Caco-2 (cell line): ENCODE measurements at regions not wholly inside any gene's neighbourhood (a gene's known extent, or its start where the extent isn't known, plus 50 kb on each side); places are given as distances from the start of the nearest gene placed in this dataset.
"Not testable (repeated sequence)": the region's sequence is repeated elsewhere in the genome, so short reads cannot be mapped to it uniquely, and the experiment has no call there.

Experiments
- BruUV-seq: library from RNA; stranded (reverse); fragments of 400-500 nt; replicated peaks from 2 replicates; lab custom pipeline; 2021; lab: Mats Ljungman, UMichigan
- CTCF ChIA-PET: fragments of 300-600 bp; sonication (Branson Sonifier 250); formaldehyde crosslinking; loops from one replicate; lab custom pipeline; 2022; ENCODE audit warnings: antibody characterized with exemption; lab: Charles Lee
- POLR2A ChIA-PET: fragments of 300-600 bp; sonication (Branson Sonifier 250); formaldehyde crosslinking; loops from one replicate; lab custom pipeline; 2022; ENCODE audit warnings: antibody characterized with exemption; lab: Charles Lee
- DNase-seq, 2 experiments: peaks; one replicate each; pipeline versions ENCODE4 v3.0.0 to v3.0.0-alpha.2; 2020 to 2022
- H3K27me3 ChIP-seq: replicated peaks from 2 replicates; pipeline ENCODE4 v1.6.0; 2011; ENCODE audit warnings: low read length; ENCODE audit not compliant: control insufficient read depth, insufficient read depth
- H3K36me3 ChIP-seq: 2 replicates; pipeline ENCODE4 v1.5.1; 2011; ENCODE audit warnings: low read length; ENCODE audit not compliant: control insufficient read depth, insufficient read depth
- H3K4me1 ChIP-seq: fragments of 250-450 bp; sonication (Bioruptor Pico); 2 replicates; pipeline ENCODE4 v1.5.1; 2020; ENCODE audit warnings: mild to moderate bottlenecking
- H3K4me3 ChIP-seq: 2 replicates; pipeline ENCODE4 v1.5.1; 2011; ENCODE audit warnings: low read depth, mild to moderate bottlenecking, control low read depth, low read length
- H3K9me3 ChIP-seq: fragments of 250-450 bp; sonication (Bioruptor Pico); 2 replicates; pipeline ENCODE4 v1.5.1; 2020; ENCODE audit warnings: mild to moderate bottlenecking, moderate library complexity
- H3K27ac Mint-ChIP-seq: one replicate; pipeline ENCODE4 v1.8.0; 2022; ENCODE audit warnings: mixed read lengths; ENCODE audit not compliant: unreplicated experiment
- H3K27me3 Mint-ChIP-seq: one replicate; pipeline ENCODE4 v1.8.0; 2022; ENCODE audit warnings: mixed read lengths; ENCODE audit not compliant: insufficient read depth, unreplicated experiment
- H3K36me3 Mint-ChIP-seq: one replicate; pipeline ENCODE4 v1.8.0; 2022; ENCODE audit warnings: mild to moderate bottlenecking, mixed read lengths; ENCODE audit not compliant: insufficient read depth, unreplicated experiment
- H3K4me1 Mint-ChIP-seq: one replicate; pipeline ENCODE4 v1.8.0; 2022; ENCODE audit warnings: low read depth, mixed read lengths; ENCODE audit not compliant: unreplicated experiment
- H3K4me3 Mint-ChIP-seq: one replicate; pipeline ENCODE4 v1.8.0; 2022; ENCODE audit warnings: mild to moderate bottlenecking, moderate library complexity, mixed read lengths; ENCODE audit not compliant: unreplicated experiment
- H3K9me3 Mint-ChIP-seq: one replicate; pipeline ENCODE4 v1.8.0; 2022; ENCODE audit warnings: mixed read lengths; ENCODE audit not compliant: unreplicated experiment
- intact Hi-C: fragments of 100-400 bp; cut with micrococcal nuclease; formaldehyde crosslinking; loops from one replicate; pipeline ENCODE4 v1.10.0; 2022; ENCODE audit not compliant: unreplicated experiment
- TF ChIP-seq, protein P1 (sequence below), 2 experiments: fragments of 200-600 bp in 1 of 2; IDR thresholded peaks; 1 replicate in 1 of 2; 2 replicates in 1 of 2; pipeline versions ENCODE4 v1.5.1 to v1.8.0; 2011 to 2022; ENCODE audit warnings: antibody characterized with exemption in 1 of 2, control low read depth in 1 of 2, inconsistent platforms in 1 of 2, low read depth in 1 of 2, low read length in 1 of 2, mild to moderate bottlenecking in 1 of 2, moderate library complexity in 1 of 2; ENCODE audit not compliant: insufficient read depth in 1 of 2, severe bottlenecking in 1 of 2, unreplicated experiment in 1 of 2

- CTCF ChIA-PET: no interaction called here
- intact Hi-C loops: no loop called here
- no peaks in the 10 kb centered on the region for H3K9me3 ChIP-seq
- H3K27ac Mint-ChIP-seq: no peak overlapping the region
- no peaks in the 10 kb centered on the region for H3K9me3 Mint-ChIP-seq
- no peak overlapping the region for H3K4me3 Mint-ChIP-seq
- POLR2A ChIA-PET: no interaction called here
- BruUV-seq: no TSS peak
- peaks cover 4% of the 10 kb centered on the region for H3K27me3 Mint-ChIP-seq
- H3K36me3 Mint-ChIP-seq: no peaks in the 10 kb centered on the region
- H3K36me3 ChIP-seq: no peaks in the 10 kb centered on the region
- H3K4me1 ChIP-seq: no peaks in the 10 kb centered on the region
- TF ChIP-seq, protein P1, sequence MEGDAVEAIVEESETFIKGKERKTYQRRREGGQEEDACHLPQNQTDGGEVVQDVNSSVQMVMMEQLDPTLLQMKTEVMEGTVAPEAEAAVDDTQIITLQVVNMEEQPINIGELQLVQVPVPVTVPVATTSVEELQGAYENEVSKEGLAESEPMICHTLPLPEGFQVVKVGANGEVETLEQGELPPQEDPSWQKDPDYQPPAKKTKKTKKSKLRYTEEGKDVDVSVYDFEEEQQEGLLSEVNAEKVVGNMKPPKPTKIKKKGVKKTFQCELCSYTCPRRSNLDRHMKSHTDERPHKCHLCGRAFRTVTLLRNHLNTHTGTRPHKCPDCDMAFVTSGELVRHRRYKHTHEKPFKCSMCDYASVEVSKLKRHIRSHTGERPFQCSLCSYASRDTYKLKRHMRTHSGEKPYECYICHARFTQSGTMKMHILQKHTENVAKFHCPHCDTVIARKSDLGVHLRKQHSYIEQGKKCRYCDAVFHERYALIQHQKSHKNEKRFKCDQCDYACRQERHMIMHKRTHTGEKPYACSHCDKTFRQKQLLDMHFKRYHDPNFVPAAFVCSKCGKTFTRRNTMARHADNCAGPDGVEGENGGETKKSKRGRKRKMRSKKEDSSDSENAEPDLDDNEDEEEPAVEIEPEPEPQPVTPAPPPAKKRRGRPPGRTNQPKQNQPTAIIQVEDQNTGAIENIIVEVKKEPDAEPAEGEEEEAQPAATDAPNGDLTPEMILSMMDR (IDR thresholded peaks at IDR 0.05; ENCODE audit: insufficient read depth in 1 of 2, low read depth in 1 of 2, low read length in 1 of 2, severe bottlenecking in 1 of 2, unreplicated experiment in 1 of 2): no peak
- no peaks in the 10 kb centered on the region for H3K27me3 ChIP-seq
- H3K4me1 Mint-ChIP-seq: no peaks in the 10 kb centered on the region
- H3K4me3 ChIP-seq: no peak overlapping the region
- no peak for DNase-seq
Measured at GRCh38 chr9:22829236-22829635, 382.6 kb downstream of the DMRTA1 start.

DNA sequence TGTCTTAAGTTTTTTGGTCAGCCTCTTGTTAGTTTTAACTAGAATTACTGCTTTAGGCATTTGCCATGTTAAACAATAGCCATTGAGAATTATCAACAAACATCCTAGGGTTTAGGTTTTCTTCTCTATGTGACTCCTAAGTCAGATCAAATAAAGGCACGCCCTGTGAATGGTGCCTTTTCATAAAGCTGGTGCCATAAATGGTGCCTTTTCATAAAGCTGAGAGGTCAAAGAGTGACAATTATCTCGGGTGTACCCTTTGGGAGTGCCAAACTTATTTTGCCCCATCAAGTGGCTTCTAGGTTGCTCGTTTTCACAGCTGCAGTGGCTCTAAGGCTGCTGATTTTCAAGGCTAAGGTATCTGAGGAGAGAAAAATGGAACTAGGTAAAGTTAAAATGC, 391.6 kb downstream of the DMRTA1 start:
- H3K4me3 Mint-ChIP-seq: no peak overlapping the region
- POLR2A ChIA-PET: no interaction called here
- no peaks in the 10 kb centered on the region for H3K27me3 ChIP-seq
- H3K27me3 Mint-ChIP-seq: no peaks in the 10 kb centered on the region
- no peaks in the 10 kb centered on the region for H3K4me1 Mint-ChIP-seq
- no peaks in the 10 kb centered on the region for H3K4me1 ChIP-seq
- no peaks in the 10 kb centered on the region for H3K9me3 ChIP-seq
- intact Hi-C loops: no loop called here
- BruUV-seq: no TSS peak
- no peaks in the 10 kb centered on the region for H3K36me3 ChIP-seq
- TF ChIP-seq, protein P1 (IDR thresholded peaks at IDR 0.05; ENCODE audit: insufficient read depth in 1 of 2, low read depth in 1 of 2, low read length in 1 of 2, severe bottlenecking in 1 of 2, unreplicated experiment in 1 of 2): no peak
- H3K27ac Mint-ChIP-seq: no peak overlapping the region
- no peak for DNase-seq
- CTCF ChIA-PET: no interaction called here
- no peak overlapping the region for H3K4me3 ChIP-seq
- H3K36me3 Mint-ChIP-seq: no peaks in the 10 kb centered on the region
- peaks cover under 1% of the 10 kb centered on the region for H3K9me3 Mint-ChIP-seq

DNA sequence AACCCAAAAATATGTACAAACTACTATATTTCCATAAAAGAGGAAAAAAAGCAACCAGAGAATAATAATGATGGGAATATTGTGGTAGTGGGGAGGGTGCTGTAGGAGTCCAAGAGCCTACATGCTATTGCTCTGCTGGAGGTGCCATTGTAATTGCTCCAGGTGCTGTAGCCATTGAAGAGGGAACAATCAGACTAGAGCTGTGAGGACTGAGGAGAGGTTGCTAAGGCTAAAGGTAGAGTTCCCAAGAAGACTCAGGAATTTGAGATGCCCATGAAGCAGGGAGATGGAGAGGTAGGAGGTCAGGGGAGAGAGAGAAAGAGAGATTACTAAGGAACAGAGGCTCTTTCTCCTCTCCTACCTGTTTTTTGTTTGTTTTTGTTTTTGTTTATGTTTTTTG, 394.0 kb downstream of the DMRTA1 start:
- Histone ChIP-seq H3K27me3 (no peaks in the 10 kb centered on the region), H3K4me3 (no peak overlapping the region), H3K4me1 (no peaks in the 10 kb centered on the region), H3K36me3 (no peaks in the 10 kb centered on the region), H3K9me3 (no peaks in the 10 kb centered on the region)
- no peaks in the 10 kb centered on the region for H3K27me3 Mint-ChIP-seq
- CTCF ChIA-PET: no interaction called here
- intact Hi-C loops: no loop called here
- no peaks in the 10 kb centered on the region for H3K36me3 Mint-ChIP-seq
- BruUV-seq: no TSS peak
- no peaks in the 10 kb centered on the region for H3K4me1 Mint-ChIP-seq
- no peak overlapping the region for H3K4me3 Mint-ChIP-seq
- no peak for DNase-seq
- H3K27ac Mint-ChIP-seq: no peak overlapping the region
- H3K9me3 Mint-ChIP-seq: peaks cover 12% of the 10 kb centered on the region
- POLR2A ChIA-PET: no interaction called here
- TF ChIP-seq, protein P1 (IDR thresholded peaks at IDR 0.05; ENCODE audit: insufficient read depth in 1 of 2, low read depth in 1 of 2, low read length in 1 of 2, severe bottlenecking in 1 of 2, unreplicated experiment in 1 of 2): no peak

DNA sequence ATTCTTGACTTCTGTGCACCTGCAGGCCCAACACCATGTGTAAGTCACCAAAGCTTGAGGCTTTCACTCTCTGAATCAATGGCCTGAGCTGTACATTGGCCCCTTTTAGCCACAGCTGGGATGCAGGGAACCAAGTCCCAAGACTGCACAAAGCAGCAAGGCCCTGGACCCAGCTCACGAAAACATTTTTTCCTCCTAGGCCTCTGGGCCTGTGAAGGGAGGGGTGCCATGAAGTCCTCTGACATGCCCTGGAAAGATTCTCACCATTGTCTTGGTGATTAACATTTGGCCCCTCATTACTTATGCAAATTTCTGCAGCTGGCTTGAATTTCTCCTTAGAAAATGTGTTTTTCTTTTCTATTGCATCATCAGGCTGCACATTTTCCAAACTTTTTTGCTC, 398.6 kb downstream of the DMRTA1 start:
- H3K4me1 ChIP-seq, BruUV-seq, H3K4me3 ChIP-seq, intact Hi-C loops, H3K4me1 Mint-ChIP-seq, H3K27me3 Mint-ChIP-seq, H3K4me3 Mint-ChIP-seq, H3K36me3 ChIP-seq, CTCF ChIA-PET, H3K9me3 ChIP-seq, H3K27ac Mint-ChIP-seq, POLR2A ChIA-PET, DNase-seq, H3K27me3 ChIP-seq, H3K36me3 Mint-ChIP-seq: not testable (repeated sequence)
- H3K9me3 Mint-ChIP-seq: peaks cover 25% of the 10 kb centered on the region
